ENCODE measurements at regions not wholly inside any gene's neighbourhood (a gene's known extent, or its start where the extent isn't known, plus 50 kb on each side); places are given as distances from the start of the nearest gene placed in this dataset.
"Not testable (repeated sequence)": the region's sequence is repeated elsewhere in the genome, so short reads cannot be mapped to it uniquely, and the experiment has no call there.

DNA sequence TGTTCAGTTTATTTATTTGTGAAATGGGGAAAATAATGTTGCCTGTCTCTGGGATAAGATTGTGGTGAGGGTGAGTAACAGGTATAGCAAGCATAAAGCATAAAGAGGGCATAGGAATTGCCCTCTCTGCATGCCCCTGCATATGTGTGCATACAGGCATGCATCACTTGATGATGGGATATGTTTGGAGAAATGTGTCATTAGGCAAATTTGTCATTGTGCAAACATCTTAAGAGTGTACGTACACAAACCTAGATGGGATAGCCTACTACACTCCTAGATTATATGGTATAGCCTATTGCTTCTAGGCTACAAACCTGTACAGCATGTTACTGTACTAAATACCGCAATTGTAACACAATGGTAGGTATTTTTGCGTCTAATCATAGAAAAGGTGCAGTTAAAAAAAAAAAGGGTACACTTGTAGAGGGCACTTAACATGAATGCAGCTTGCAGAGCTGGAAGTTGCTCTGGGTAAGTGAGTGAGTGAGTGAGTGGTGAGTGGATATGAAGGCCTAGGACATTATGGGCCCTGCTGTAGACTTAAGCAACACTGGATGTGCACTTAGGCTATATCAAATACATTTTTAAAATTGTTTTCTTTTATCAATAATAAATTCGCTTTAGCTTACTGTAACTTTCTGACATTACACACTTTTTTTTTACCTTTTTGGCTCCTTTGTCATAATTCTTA lies 386.5 kb upstream of the ANKRD30A start:
- H2AFZ ChIP-seq (ENCODE audit: insufficient read depth, low read depth, low read length, poor library complexity, severe bottlenecking) = no peak overlapping the region
- DNase-seq = no peak
- peaks cover 0 to 4% of the 10 kb centered on the region in 2 donors for H3K9me3 ChIP-seq (replicated peaks in 1 of 2; ENCODE audit: control insufficient read depth in 1 of 2, insufficient read depth in 1 of 2, low read length in 2 of 2)
- no peak overlapping the region for H3K4me3 ChIP-seq (replicated peaks in 1 of 3; ENCODE audit: low read depth in 2 of 3, low read length in 3 of 3)
- H3K4me1 Mint-ChIP-seq = no peaks in the 10 kb centered on the region
- peaks cover 0 to 5% (median 1%) of the 10 kb centered on the region in 3 donors for H3K27me3 Mint-ChIP-seq (ENCODE audit: low read depth in 3 of 3)
- H3K27ac Mint-ChIP-seq = no peak overlapping the region
- H3K79me2 ChIP-seq (ENCODE audit: insufficient read depth, low read length) = no peaks in the 10 kb centered on the region
- no peak overlapping the region for H3K4me3 Mint-ChIP-seq
- H3K36me3 ChIP-seq (replicated peaks in 1 of 2; ENCODE audit: control insufficient read depth in 1 of 2, insufficient read depth in 2 of 2, low read length in 2 of 2) = no peaks in the 10 kb centered on the region
- H3K27me3 ChIP-seq (ENCODE audit: control insufficient read depth in 2 of 2, insufficient read depth in 2 of 2, low read length in 2 of 2) = no peaks in the 10 kb centered on the region
- H4K20me1 ChIP-seq (ENCODE audit: insufficient read depth, low read length) = no peaks in the 10 kb centered on the region
- peaks cover 0 to 14% (median 6%) of the 10 kb centered on the region in 7 donors for H3K9me3 Mint-ChIP-seq
- H3K36me3 Mint-ChIP-seq = no peaks in the 10 kb centered on the region
- no peaks in the 10 kb centered on the region for H3K4me1 ChIP-seq (ENCODE audit: control insufficient read depth in 1 of 2, insufficient read depth in 2 of 2, low read length in 2 of 2)
- WGBS (ENCODE audit: insufficient coverage) = 100% methylated on average over 1 of the region's 4 CpGs
- H3K4me2 ChIP-seq (replicated peaks; ENCODE audit: extremely low read depth, low read length, poor library complexity, severe bottlenecking) = no peak overlapping the region
- intact Hi-C loops (cut with micrococcal nuclease) = no loop called here
- H3K27ac ChIP-seq (ENCODE audit: low read depth in 1 of 2, low read length in 2 of 2) = no peak overlapping the region
- TF ChIP-seq CTCF (IDR thresholded peaks at IDR 0.05) = no peak
- no peak overlapping the region for H3K9ac ChIP-seq (ENCODE audit: insufficient read depth, low read length, poor library complexity, severe bottlenecking)

DNA sequence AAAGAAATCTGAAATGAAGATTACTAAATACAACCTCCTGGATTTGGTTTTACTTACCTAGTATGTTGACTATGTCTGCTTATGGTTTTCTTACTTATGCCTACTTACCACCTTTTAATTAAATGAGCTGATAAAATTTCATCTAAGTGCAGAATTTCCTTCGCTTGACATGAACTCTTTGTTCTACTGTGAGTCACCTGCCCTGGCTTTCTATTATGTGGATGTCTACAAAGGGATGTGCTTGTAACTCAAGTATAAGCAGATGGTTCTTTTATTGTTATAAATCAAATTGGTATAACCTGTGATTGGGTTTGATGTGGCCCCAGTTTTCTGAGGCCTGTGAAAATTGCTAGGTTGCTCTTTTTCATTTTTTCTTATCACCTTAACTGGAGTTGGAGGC lies 389.1 kb upstream of the ANKRD30A start:
- Histone ChIP-seq H3K4me2 (replicated peaks; ENCODE audit: extremely low read depth, low read length, poor library complexity, severe bottlenecking) (no peak overlapping the region), H2AFZ (ENCODE audit: insufficient read depth, low read depth, low read length, poor library complexity, severe bottlenecking) (no peak overlapping the region), H3K9me3 (replicated peaks in 1 of 2; ENCODE audit: control insufficient read depth in 1 of 2, insufficient read depth in 1 of 2, low read length in 2 of 2) (peaks cover 2 to 4% of the 10 kb centered on the region in 2 donors), H3K4me3 (replicated peaks in 1 of 3; ENCODE audit: low read depth in 2 of 3, low read length in 3 of 3) (no peak overlapping the region), H3K27ac (ENCODE audit: low read depth in 1 of 2, low read length in 2 of 2) (no peak overlapping the region), H4K20me1 (ENCODE audit: insufficient read depth, low read length) (no peaks in the 10 kb centered on the region), H3K4me1 (ENCODE audit: control insufficient read depth in 1 of 2, insufficient read depth in 2 of 2, low read length in 2 of 2) (no peaks in the 10 kb centered on the region), H3K27me3 (ENCODE audit: control insufficient read depth in 2 of 2, insufficient read depth in 2 of 2, low read length in 2 of 2) (no peaks in the 10 kb centered on the region), H3K36me3 (replicated peaks in 1 of 2; ENCODE audit: control insufficient read depth in 1 of 2, insufficient read depth in 2 of 2, low read length in 2 of 2) (no peaks in the 10 kb centered on the region), H3K9ac (ENCODE audit: insufficient read depth, low read length, poor library complexity, severe bottlenecking) (no peak overlapping the region), H3K79me2 (ENCODE audit: insufficient read depth, low read length) (no peaks in the 10 kb centered on the region)
- H3K36me3 Mint-ChIP-seq = no peaks in the 10 kb centered on the region
- no peak overlapping the region for H3K27ac Mint-ChIP-seq
- intact Hi-C loops (cut with micrococcal nuclease) = no loop called here
- no CpG with 5 or more reads among the region's 1 CpG for WGBS (ENCODE audit: insufficient coverage)
- H3K4me3 Mint-ChIP-seq = no peak overlapping the region
- H3K4me1 Mint-ChIP-seq = no peaks in the 10 kb centered on the region
- no peak for TF ChIP-seq CTCF (IDR thresholded peaks at IDR 0.05)
- peaks cover 0 to 14% (median 7%) of the 10 kb centered on the region in 7 donors for H3K9me3 Mint-ChIP-seq
- H3K27me3 Mint-ChIP-seq (ENCODE audit: low read depth in 3 of 3) = peaks cover 0 to 6% (median 0%) of the 10 kb centered on the region in 3 donors
- DNase-seq = no peak

DNA sequence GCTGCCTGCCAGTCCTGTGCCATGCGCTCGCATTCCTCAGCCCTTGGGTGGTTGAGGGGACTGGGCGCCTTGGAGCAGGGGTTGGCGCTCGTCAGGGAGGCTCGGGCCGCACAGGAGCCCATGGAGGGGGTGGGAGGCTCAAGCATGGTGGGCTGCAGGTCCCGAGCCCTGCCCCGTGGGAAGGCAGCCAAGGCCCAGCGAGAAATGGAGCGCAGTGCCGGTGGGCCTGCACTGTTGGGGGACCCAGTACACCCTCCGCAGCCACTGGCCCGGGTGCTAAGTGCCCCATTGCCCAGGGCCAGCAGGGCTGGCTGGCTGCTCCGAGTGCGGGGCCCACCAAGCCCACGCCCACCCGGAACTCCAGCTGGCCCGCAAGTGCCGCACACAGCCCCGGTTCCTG lies 390.8 kb upstream of the ANKRD30A start:
- H3K27me3 ChIP-seq (ENCODE audit: control insufficient read depth in 2 of 2, insufficient read depth in 2 of 2, low read length in 2 of 2); H3K4me2 ChIP-seq (replicated peaks; ENCODE audit: extremely low read depth, low read length, poor library complexity, severe bottlenecking); intact Hi-C loops (cut with micrococcal nuclease); H3K27ac ChIP-seq (ENCODE audit: low read depth in 1 of 2, low read length in 2 of 2); H3K27me3 Mint-ChIP-seq (ENCODE audit: low read depth in 3 of 3); H3K9ac ChIP-seq (ENCODE audit: insufficient read depth, low read length, poor library complexity, severe bottlenecking); H3K4me1 ChIP-seq (ENCODE audit: control insufficient read depth in 1 of 2, insufficient read depth in 2 of 2, low read length in 2 of 2); H3K79me2 ChIP-seq (ENCODE audit: insufficient read depth, low read length); H3K27ac Mint-ChIP-seq; H3K4me3 ChIP-seq (replicated peaks in 1 of 3; ENCODE audit: low read depth in 2 of 3, low read length in 3 of 3); H3K9me3 ChIP-seq (replicated peaks in 1 of 2; ENCODE audit: control insufficient read depth in 1 of 2, insufficient read depth in 1 of 2, low read length in 2 of 2); H3K4me3 Mint-ChIP-seq; DNase-seq; H3K36me3 Mint-ChIP-seq; H4K20me1 ChIP-seq (ENCODE audit: insufficient read depth, low read length); H3K4me1 Mint-ChIP-seq; H3K36me3 ChIP-seq (replicated peaks in 1 of 2; ENCODE audit: control insufficient read depth in 1 of 2, insufficient read depth in 2 of 2, low read length in 2 of 2); H2AFZ ChIP-seq (ENCODE audit: insufficient read depth, low read depth, low read length, poor library complexity, severe bottlenecking): not testable (repeated sequence)
- peaks cover 2 to 23% (median 11%) of the 10 kb centered on the region in 7 donors for H3K9me3 Mint-ChIP-seq
- WGBS (ENCODE audit: insufficient coverage) = 92% methylated on average over 14 of the region's 21 CpGs
